ENCODE measurements at regions not wholly inside any gene's neighbourhood (a gene's known extent, or its start where the extent isn't known, plus 50 kb on each side); places are given as distances from the start of the nearest gene placed in this dataset.
"Not testable (repeated sequence)": the region's sequence is repeated elsewhere in the genome, so short reads cannot be mapped to it uniquely, and the experiment has no call there.

DNA sequence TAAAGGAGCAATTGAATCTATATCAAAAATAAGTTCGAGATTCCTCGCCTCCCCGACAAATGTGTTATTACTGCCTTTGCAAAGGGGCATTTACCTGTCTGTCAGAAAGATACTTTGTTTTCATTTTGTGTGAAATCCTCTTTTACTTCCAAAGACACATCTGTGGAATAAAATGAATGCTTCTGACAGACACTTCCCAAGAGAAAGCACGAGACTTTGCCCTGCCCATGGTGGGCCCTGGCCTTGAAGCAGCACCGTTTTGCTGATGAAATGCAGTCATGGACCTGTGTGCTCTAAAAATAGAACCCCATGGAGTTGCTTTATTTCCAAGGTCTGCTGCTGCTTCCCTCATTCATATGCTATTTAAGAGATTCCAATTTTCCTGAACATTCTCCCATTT is 85.9 kb upstream of the USP47 start:
- DNase-seq = no peak

DNA sequence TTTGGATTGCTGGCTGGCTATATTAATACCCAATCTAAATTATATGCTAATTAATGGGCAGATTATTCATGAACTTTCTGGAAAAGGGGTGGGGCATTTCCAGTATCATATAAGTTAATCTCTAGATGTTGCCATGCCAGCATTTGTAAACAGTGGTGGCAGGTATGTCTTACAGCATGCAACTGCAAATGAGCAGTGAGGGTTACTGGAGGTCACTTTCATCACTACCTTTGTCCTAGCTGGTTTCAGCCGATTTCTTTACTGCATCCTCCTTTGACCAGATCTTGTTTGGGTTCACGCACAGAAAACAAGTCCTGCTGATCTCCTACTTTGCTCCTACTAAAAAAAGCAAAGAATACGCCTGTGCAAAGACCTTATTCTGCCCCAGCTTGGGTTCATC is 89.1 kb upstream of the USP47 start:
- DNase-seq = no peak

DNA sequence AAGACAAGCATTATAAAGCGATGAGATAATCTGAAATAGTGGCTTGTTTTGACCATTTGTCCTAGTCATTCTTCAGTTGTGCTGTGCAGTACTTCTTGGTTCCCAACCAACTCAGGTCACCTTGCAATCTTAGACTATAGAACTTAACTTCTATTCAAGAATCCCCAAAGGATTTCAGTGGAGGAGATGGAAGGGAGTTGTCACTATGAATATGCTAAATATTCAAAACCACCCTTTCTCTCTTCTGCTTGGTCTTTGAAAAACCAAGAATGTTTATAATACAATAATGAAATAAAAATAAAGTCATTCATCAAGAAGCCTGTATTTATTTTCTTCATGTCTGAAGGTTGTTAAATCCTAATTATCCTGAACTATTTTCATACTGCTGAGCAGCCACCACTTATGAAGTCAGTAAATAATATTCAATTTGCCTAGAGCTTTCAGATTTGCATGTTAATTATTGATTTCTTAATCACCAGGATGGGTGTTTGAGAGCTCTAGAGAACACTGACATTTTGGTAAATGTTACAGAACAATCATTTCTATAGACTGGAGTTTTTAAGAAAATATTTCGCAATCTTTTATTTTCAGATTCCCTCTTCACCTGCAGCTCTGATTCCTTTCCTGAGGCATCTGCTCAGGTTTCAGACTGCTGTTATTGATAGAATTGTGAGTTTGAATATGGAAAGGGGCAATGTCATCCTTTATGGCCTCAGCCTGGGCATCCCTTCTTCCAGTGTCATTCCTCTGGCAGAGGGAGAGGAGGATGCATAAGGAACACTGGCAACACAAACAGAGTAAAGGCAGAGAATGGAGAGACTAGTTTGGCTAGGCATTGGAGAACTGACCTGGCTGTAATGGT is 91.5 kb upstream of the USP47 start:
- no peak for DNase-seq

DNA sequence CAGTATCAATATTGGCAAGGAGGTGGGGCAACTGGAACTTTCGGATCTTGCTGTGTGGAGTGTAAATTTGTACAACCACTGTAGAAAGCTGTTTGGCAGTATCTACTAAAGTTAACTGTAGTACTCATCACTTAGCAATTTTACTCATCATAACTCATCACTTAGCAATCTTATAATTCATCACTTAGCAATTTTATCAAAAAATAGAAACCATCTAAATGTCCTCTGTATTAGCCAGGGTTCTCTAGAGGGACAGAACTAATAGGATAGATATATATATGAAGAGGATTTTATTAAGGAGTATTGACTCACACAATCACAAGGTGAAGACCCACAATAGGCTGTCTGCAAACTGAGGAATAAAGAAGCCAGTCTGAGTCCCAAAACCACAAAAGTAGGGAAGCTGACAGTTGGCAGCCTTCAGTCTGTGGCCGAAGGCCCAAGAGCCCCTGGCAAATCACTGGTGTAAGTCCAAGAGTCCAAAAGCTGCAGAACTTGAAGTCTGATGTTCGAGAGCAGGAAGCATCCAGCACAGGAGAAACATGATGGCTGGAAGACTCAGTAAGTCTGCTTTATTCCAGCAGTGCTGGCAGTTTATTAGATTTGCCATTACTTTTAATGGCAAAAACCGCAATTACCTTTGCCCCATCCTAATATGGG is 92.9 kb upstream of the USP47 start:
- DNase-seq = no peak

DNA sequence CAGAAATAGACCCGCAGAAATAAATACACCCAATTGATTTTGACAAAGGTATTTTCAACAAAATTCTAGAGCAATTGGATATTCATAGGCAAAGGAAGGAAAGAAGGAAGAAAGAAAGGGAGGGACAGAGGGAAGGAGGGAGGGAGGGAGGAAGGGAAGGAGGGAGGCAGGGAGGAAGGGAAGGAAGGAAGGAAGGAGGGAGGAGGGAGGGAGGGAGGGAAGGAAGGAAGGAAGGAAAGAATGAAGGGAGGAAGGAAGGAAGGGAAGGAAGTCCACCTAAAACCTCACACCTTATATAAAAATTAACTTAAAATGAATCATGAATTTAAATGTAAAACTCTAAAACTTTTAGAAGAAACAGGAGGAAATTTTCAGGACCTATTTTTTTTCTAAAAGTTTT is 94.2 kb upstream of the USP47 start:
- DNase-seq = no peak

DNA sequence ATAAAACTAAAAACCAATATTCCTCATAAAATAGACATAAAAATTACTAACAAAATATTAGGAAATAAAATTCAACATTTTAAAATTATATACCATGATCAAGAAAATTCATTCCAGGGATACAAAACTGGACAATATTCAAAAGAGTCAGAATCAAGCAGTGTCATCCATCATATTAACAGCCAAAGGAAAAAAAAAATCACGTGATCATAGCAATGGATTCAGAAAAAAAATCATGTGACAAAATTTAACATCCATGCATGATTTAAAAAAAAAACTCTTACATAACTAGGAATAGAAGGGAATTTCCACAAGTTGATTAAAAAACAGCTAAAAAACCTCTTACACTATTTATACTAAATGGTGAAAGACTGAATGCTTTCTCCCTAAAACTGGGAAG is 95.3 kb upstream of the USP47 start:
- DNase-seq = no peak

DNA sequence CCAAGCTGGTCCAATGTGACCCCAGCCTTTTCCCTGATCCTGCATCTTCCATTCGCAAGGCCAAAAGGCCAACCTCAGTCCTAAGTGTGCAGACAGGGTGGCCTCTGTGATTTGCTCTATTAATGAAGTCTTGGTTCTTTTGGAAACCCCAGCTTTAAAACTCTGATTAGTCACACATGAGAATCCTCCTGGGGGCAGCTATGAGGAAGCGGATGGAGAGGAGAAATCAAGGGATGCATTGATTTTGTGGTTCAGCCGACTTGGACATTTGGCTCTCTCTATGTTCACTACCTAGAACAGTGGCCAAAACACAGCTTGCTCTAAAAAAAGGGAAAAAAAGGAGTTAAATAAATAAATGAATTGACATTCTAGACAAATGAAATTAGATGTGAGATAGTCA is 98.6 kb upstream of the USP47 start:
- DNase-seq = no peak

DNA sequence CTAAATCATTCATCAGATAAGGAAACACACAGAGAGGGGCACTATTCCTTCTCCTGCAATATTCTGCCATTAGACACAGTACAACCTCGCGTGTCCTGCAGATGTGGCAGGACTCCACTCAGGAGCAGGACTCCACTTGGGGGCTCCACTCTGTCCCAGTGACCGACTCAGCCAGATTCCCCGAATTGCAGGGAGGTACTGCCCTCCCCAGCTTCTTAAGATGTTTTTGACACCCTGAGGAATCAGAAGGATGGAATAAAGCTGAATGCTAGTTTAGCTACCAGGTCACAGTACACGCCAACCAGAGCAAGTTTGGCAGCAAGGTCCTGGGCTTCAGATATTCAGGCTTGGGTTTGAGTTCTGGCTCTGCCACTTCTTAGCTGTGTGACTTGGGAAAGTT is 99.3 kb upstream of the USP47 start:
- DNase-seq = no peak

DNA sequence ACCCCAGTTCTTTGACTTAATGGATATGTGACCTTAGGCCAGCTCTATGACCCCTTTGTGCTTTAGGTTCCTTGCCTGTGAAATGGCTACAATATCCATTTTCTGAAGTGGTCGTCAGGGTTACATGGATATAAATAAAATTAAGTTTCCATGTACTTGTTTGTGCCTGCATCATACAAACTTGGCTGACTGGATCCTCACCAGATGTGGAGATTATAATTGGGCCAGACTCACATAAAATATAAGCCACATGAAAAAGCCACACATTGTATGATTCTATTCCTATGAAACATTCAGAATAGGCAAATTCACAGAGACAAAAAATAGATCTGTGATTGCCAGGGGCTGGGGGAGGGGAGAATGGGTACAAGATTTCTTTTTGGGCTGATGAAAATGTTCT is 100.9 kb upstream of the USP47 start:
- no peak for DNase-seq

DNA sequence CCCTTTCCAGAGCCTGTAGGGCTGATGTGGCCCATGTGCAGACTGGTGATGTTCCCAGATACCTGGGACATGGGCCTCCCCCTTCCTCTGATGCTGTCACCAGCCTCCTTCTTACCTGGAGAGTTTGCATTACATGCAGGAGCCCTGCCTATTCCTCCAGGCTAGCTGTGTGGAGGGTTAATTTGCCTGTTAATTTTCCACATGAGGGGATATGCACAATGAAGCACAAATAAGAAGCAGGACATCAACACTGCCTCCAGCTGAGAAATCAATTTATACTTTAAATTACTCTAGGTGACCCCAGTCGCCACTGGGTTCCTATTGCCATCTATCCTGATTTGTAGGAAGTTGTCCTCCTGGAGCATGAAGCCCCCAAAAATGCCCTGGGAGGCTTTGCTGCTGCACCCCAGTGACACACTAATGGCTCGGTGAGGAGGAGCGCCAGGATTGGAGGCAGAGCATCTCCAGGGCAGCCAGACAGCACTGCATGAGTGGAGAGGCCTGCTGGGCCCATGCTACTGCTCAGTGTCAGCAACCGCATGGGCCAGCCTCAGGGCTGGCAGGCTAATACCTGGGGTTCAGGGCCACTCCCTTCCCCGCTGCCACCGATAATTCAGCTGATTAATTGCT is 101.6 kb upstream of the USP47 start:
- no peak for DNase-seq

DNA sequence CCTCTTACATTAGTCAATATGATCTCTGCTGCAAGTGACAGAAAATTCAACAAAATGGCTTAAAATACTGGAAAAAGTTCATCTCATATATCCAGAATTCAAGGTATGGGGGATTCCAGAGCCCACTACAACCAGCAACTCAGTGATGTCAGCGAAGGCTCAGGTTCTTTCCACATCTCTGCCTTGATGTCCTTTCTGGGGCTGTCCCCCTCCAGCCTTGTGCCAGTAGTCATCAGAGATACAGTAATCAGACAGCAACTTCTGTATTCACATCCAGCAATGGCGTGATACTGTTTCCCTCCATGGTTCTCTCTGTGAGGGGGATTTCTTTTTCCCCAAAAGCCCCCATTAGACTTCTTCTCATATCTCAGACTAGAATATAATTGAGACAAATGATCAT is 103.4 kb upstream of the USP47 start:
- DNase-seq = no peak

DNA sequence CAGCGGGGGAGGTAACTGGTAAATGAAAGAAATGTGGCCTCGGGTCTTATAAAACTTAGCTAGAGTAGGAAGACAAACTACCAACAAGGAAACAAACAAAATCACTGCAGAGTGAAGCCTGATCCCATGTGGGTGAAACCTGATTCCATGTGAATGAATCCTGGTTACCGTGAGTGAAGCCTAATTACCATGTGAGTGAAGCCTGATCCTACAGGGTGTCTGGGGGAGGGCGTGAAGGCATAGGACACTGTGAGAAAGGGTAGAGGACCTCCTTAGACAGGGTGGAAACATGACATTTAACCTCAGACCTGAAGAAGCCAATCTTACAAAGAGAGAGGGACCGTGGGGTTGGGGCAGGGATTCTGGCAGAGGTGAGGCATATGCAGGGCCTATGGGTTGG is 106.2 kb upstream of the USP47 start:
- no peak for DNase-seq

DNA sequence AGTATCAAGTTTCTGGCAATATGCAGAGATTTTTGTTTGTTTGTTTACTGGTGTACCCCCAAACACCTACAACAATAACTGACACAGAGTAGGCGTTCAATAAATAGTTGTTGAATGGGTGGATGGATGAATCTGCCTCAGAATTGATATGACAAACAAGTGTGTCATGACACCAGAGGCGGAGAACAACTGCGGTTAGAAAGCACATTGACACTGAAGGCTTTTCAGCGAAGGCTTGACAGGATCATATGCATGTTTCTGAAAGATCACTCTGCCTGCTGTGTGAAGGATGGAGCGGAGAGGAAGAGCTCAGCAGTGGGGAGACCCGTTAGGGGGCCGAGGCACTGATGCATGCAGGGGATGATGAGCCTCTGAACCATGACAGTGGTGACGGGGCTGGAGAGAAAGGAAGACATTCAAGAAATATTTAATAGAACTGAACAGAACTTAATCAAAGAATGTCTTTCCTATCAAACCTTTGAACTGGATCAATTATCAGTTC is 108.5 kb upstream of the USP47 start:
- DNase-seq = no peak

DNA sequence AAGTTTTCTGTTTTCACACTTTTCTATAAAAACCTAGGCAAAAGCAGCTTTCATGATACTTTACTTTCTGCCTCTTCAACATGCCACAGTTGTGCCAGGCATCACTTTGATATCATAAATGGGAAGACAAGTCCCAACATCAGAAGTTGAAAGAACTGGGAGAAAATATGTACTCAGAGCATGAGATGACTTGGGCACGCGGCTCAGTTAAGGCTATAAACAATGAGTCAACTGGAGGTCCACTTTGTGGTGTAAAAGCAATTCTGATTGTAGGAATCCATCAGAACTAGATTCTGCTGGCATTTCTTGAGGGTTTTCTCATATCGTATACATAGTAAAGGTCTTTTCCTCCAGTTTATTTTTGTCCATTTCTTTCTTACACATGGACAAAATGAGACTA is 109.7 kb upstream of the USP47 start:
- no peak for DNase-seq

DNA sequence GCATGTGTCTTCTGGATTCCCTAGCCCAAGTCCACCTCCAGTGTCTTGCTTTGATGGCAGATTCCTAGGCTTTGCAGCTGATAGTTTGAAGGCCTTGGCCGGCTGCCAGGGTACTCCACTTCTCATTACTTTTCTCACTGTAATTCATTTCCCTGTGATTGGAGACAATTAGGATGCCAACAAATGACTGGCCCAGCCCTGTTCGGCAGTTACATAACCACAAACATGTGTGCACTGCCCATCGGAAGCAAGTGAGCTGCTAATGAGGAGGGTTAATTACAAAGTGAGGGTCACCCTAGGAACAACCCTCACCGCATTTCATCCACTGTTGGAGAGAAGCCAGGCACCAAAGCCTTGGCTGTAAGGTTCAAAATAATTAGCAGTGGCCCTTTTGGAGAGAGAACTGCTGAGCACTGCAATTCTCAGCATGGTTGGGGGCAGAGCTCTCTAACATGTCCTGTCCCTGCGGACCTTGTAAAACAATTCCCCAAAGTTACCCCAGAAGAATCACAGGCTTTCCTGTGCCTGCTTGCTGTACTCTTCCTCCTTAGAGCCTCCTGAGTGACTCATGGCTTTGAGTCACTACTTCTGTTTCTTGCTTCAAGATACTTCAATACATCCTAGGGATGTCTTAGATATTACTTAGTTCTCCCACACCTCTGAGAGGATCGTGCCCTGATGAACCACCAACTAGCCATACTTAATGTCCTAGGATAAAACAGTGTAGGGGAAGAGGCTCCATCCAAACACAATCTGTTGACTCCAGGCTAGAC is 109.7 kb upstream of the GALNT18 start:
- DNase-seq = peak; percentile 19 to 27

DNA sequence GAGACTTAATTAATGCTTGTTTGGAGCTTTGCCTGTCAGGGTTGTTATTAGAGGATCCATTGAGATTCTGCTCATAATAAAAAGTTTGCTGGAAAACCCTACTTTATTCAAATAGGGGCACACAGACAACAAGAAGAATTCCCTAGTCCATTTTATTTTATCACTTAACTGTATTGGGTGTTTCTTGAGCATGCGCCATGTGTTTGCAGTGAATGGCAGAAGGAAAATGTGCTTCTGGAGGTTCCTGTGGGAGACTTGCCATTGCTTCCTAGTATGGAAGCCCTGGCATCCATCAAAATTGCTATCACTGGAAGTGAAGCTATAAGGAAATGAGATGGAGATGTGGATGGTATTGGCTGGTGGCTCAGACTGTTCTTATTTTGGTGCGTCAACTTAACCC is 106.6 kb upstream of the GALNT18 start:
- DNase-seq = no peak

DNA sequence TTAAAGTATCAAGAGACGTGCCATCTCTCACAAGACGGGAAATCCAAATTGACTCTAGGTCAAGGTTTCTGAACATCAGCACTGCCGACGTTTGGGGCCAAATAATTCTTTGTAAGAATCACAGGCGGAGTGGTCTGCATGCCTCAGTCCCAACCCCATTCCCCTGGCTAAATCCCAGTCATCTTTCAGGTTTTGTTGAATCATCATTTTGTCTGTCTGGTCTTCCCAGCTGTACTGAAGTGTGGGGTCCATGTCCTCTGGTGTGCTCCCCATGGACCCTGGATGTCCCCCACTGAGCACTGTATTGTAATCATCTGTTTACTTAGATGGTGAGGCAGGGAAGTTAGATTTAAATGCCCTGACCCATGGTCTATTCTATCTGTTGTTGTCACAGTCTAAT is 103.6 kb upstream of the GALNT18 start:
- no peak for DNase-seq

DNA sequence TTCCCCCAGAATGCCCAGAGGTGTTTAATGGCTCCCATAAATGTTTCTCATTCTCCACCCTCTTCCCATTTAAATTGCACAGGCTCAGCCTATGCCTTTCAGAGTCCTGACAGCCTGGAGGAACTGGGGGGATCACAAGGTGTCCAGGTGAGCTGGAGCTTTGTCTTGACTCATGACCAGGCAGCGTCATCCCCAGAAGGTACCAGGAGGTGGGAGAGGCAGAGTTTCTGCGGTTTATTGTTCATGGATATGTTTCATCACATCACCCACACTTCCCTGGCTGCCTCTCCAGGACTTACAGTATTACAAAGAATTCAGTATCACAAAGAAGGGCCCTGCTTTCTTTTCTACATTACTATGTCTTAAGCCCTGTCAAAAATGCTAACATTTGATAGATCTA is 103.2 kb upstream of the GALNT18 start:
- no peak for DNase-seq

DNA sequence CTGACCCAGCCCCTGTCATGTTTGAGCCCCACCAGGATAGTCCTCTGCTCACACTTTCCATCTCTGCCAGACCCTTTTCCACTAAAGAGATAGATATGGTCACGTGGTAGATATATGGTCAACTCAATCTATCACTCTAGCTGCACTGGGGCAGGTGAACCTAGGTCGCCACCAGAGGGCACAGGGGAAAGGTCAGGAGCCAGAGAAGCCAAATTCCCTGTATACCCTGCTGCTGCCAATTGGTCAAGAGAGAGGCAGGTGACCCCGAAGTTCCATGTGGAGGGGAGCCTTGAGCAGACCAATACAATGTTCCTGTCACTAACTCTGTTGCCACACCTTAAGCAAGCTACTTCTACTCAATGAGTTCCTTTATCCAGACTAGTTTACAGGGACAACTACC is 101.1 kb upstream of the GALNT18 start:
- no peak for DNase-seq

DNA sequence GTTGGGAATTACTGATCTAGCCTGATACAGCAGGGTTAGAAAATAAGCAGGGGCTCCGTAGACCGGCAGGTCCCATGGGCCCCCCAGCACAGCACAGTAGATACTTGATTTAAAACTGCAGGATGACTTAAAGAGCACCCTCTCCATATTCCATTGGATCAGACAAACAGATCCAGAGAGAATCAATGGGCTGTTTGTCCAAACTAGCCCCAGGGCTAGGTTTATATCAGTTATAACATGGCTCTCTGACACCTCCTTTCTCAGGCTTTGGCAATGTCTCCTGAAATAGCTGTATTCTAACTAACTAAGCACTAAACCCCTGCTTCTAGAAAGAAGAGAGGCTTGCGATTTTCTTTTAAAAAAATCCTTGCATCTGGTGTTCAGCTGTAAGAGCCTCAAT is 100.4 kb upstream of the GALNT18 start:
- DNase-seq = no peak

DNA sequence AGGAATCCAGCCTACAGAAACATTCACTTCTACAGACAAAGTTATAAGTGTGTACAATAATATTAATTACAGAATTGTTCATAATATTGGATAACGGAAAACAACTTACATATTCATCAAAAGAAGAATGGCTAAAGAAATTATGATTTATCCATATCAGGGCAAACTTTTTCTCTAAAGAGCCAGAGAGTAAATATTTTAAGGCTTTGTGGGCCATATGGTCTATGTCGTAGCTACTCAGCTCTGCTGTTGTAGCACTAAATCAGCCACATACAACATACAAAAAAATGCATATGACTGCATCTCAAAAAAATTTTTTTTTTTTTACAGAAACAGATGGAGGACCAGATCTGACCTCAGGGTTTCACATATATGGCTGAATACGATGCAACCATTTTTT is 96.7 kb upstream of the GALNT18 start:
- DNase-seq = no peak

DNA sequence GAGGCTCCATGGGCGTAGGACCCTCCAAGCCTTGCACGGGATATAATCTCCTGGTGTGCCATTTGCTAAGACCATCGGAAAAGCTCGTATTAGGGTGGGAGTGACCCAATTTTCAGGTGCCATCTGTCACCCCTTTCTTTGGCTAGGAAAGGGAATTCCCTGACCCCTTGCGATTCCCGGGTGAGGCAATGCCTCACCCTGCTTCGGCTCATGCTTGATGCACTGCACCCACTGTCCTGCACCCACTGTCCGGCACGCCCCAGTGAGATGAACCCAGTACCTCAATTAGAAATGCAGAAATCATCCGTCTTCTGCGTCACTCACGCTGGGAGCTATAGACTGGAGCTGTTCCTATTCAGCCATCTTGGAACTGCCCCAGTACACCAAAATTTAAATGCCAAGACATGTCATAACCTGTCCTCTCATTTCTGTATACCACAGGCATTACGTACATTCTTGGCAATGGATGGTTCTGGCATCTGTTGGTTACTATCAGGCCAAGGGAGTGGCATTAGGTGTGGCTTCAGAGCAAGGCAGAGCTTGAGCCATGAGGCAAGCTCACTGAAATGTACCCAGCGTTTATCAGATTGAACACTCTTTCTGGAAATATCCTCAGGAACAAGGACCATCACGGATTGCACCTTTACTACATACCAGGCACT is 95.4 kb upstream of the GALNT18 start:
- DNase-seq = no peak

DNA sequence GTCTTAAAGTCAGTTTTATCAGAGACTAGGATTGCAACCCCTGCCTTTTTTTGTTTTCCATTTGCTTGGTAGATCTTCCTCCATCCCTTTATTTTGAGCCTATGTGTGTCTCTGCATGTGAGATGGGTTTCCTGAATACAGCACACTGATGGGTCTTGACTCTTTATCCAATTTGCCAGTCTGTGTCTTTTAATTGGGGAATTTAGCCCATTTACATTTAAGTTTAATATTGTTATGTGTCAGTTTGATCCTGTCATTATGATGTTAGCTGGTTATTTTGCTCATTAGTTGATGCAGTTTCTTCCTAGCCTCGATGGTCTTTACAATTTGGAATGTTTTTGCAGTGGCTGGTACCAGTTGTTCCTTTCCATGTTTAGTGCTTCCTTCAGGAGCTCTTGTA is 93.3 kb upstream of the GALNT18 start:
- not testable (repeated sequence) for DNase-seq
